GM23248 (cell line): ENCODE measurements at regions not wholly inside any gene's neighbourhood (a gene's known extent, or its start where the extent isn't known, plus 50 kb on each side); places are given as distances from the start of the nearest gene placed in this dataset.

Experiments
- DNase-seq: peaks from one replicate; pipeline ENCODE4 v3.0.0-alpha.2; 2015
- H2AFZ ChIP-seq: fragments of 200-600 bp; sonication (generic); 2 replicates; pipeline ENCODE4 v1.6.1; 2016; ENCODE audit warnings: antibody characterized with exemption
- H3F3A ChIP-seq: fragments of 200-600 bp; sonication (generic); 2 replicates; pipeline ENCODE4 v1.6.1; 2016; ENCODE audit warnings: mild to moderate bottlenecking, antibody characterized with exemption, mixed run types; ENCODE audit not compliant: insufficient read depth
- H3K27ac ChIP-seq: fragments of 200-600 bp; sonication (generic); 2 replicates; pipeline ENCODE4 v1.5.1; 2016; ENCODE audit warnings: mild to moderate bottlenecking
- H3K27me3 ChIP-seq: fragments of 200-600 bp; sonication (generic); replicated peaks from 2 replicates; pipeline ENCODE4 v1.6.1; 2016; ENCODE audit warnings: mild to moderate bottlenecking; ENCODE audit not compliant: insufficient read depth
- H3K36me3 ChIP-seq: fragments of 200-600 bp; sonication (generic); 2 replicates; pipeline ENCODE4 v1.6.1; 2016; ENCODE audit warnings: low read depth, mild to moderate bottlenecking
- H3K4me1 ChIP-seq: fragments of 200-600 bp; sonication (generic); 2 replicates; pipeline ENCODE4 v1.6.1; 2016; ENCODE audit warnings: mild to moderate bottlenecking; ENCODE audit not compliant: insufficient read depth
- H3K4me2 ChIP-seq: fragments of 200-600 bp; sonication (generic); one replicate; pipeline ENCODE4 v1.6.1; 2016; ENCODE audit warnings: mild to moderate bottlenecking; ENCODE audit not compliant: unreplicated experiment
- H3K4me3 ChIP-seq: fragments of 200-600 bp; sonication (generic); 2 replicates; pipeline ENCODE4 v1.5.1; 2016; ENCODE audit warnings: mild to moderate bottlenecking
- H3K79me2 ChIP-seq: fragments of 200-600 bp; sonication (generic); 2 replicates; pipeline ENCODE4 v1.6.1; 2016; ENCODE audit warnings: mild to moderate bottlenecking; ENCODE audit not compliant: insufficient read depth
- H3K9ac ChIP-seq: fragments of 200-600 bp; sonication (generic); 2 replicates; pipeline ENCODE4 v1.6.1; 2016; ENCODE audit warnings: mild to moderate bottlenecking
- H3K9me2 ChIP-seq: fragments of 200-600 bp; sonication (generic); 2 replicates; pipeline ENCODE4 v1.6.1; 2016; ENCODE audit warnings: mixed run types, mild to moderate bottlenecking, moderate library complexity; ENCODE audit not compliant: insufficient read depth
- H3K9me3 ChIP-seq: fragments of 200-600 bp; sonication (generic); one replicate; pipeline ENCODE4 v1.6.1; 2017; ENCODE audit warnings: low read depth
- H4K20me1 ChIP-seq: fragments of 200-600 bp; sonication (generic); 2 replicates; pipeline ENCODE4 v1.6.0; 2016; ENCODE audit not compliant: insufficient read depth
- EZH2 ChIP-seq: fragments of 200-600 bp; sonication (generic); IDR thresholded peaks from 2 replicates; pipeline ENCODE4 v1.6.1; 2018; ENCODE audit warnings: antibody characterized with exemption, mild to moderate bottlenecking; ENCODE audit not compliant: insufficient read depth, poor library complexity, severe bottlenecking
- EZH2phosphoT487 ChIP-seq: fragments of 200-600 bp; sonication (generic); IDR thresholded peaks from 2 replicates; pipeline ENCODE4 v1.6.1; 2018; ENCODE audit warnings: antibody characterized with exemption, moderate library complexity, mild to moderate bottlenecking, low read depth; ENCODE audit not compliant: insufficient read depth
- WGBS, 2 experiments: methylation state at CpG; one replicate each; pipeline ENCODE4 v1.1.6; 2015 to 2017; ENCODE audit warnings: low lambda C conversion rate in 2 of 2, low coverage in 1 of 2; ENCODE audit errors: missing lambda C conversion rate in 2 of 2; 5-methylcytosine and 5-hydroxymethylcytosine counted together
- in situ Hi-C: fragments of 300-500 bp; cut with MboI; formaldehyde crosslinking; loops from 2 replicates; pipeline ENCODE4 v1.15.0; 2020

DNA sequence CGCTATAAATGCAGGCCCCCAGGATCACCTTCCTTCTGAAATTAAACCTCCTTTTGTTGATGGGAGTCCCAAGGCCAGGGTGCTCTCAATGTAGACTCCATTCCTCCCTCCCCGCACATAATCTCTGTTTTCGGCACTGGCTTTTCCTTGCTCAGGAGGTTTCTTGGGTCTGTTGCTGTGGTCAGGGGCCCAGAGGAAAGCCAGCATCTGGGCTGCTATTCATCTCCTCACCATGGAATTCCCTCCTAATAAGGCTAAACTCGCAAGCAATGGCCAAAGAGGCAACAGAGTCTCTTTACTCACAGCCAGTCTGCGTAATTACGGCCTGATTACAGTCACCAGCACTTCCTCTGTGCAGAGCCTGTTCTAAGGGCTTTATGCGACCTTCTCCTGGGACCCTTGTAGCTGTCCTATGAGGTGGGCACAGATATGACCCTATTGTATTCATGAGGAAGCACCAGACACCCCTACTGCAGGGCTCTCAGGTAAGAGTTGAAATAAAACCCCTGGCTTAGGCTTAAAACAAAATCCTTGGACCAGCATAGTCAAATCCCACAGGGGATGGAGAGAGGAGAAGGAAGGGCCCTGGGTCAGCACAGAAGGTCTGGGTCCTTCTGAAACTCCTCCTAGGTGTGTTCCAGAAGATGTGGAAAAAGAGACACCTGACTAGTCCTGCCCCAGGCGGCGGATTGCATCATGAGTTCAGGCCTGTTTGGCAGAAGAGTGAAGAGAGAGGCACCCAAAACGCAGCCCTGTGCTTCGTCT, 105.0 kb upstream of the SH3BP4 start:
- Histone ChIP-seq H3K9ac (no peak overlapping the region), H3K27me3 (no peaks in the 10 kb centered on the region), H2AFZ (no peak overlapping the region), H3K9me2 (no peaks in the 10 kb centered on the region), H3K79me2 (no peaks in the 10 kb centered on the region), H3K4me3 (no peak overlapping the region), H3K27ac (no peak overlapping the region), H3K4me1 (no peaks in the 10 kb centered on the region), H3K9me3 (no peaks in the 10 kb centered on the region), H3K4me2 (no peak overlapping the region), H3K36me3 (no peaks in the 10 kb centered on the region), H3F3A (no peaks in the 10 kb centered on the region), H4K20me1 (no peaks in the 10 kb centered on the region)
- WGBS, 2 experiments: 93 to 94% methylated on average over 11 of the region's 11 CpGs
- DNase-seq: no peak
- TF ChIP-seq EZH2 (no peak), EZH2phosphoT487 (no peak)
- in situ Hi-C loops: no loop called here

DNA sequence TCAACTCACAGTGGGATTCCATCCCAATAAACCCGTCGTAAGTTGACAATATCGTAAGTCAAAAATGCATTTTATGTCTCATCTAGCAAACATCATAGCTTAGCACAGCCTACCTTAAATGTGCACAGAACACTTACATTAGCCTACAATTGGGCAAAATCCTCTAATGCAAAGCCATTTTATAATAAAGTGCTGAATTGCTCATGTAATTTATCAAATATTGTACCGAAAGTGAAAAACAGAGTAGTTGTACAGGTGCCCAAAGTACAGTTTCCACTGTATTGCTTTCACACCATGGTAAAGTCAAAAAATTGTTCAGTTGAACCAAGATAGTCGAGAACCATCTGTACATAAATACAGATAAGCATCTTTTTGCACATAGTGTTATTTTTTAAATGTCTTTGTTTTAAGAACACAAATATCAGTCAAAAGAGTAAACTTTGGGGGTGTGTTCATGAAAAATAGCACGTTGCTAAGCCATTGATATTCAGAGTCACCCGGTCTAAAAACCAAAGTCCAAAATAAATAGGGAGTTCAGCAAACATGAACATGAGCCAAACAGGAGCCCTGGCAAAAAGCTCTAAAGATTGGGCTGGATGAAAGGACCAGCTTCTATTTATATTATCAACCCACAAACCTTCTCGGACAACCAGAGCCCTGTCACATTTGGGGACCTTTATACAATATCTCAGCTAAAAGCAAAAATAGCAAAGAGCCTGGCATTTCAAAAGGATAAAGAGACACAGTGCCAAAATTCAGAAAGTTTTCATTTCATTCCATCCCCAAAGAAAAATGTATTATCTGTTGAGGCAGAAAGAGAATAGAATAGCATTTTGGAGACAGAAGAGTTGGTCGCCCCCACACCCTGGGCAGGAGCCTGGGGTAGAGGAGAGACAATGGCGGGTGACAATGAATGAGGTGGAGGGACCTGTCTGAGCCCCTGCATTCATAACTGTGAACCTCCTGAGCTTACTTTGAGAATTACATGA, 105.9 kb upstream of the SH3BP4 start:
- Histone ChIP-seq H3K4me1 (0 out of 2 replicates have a peak, but pooled peaks cover under 1% of the 10 kb centered on the region), H3K9ac (no peak overlapping the region), H3K27me3 (no peaks in the 10 kb centered on the region), H3F3A (0 out of 2 replicates have a peak, but pooled peaks cover under 1% of the 10 kb centered on the region), H4K20me1 (no peaks in the 10 kb centered on the region), H3K27ac (no peak overlapping the region), H3K36me3 (no peaks in the 10 kb centered on the region), H3K9me2 (no peaks in the 10 kb centered on the region), H3K9me3 (no peaks in the 10 kb centered on the region), H3K79me2 (no peaks in the 10 kb centered on the region), H2AFZ (no peak overlapping the region), H3K4me2 (no peak overlapping the region), H3K4me3 (no peak overlapping the region)
- DNase-seq: no peak
- TF ChIP-seq EZH2 (no peak), EZH2phosphoT487 (no peak)
- in situ Hi-C loops: no loop called here
- WGBS, 2 experiments: 73 to 78% methylated on average over 10 of the region's 10 CpGs

DNA sequence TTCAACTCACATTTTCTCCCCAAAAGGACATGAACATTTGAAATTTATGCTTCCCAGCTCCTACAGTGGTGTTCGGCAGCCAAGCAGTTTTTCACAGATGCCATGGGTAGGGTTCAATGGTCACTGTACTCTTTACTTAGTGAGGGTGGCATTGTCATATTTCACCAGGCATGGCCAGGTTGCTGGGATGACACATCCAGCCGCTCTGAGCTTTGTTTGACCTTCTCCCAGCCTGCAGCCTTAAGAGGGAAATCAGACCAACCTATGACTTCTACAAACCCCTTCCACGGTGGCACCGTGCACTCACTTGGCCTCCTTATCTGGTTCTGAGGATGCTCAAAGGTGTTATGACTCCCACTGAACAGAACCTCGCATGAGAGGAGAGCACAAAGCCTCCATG, 108.4 kb upstream of the SH3BP4 start:
- Histone ChIP-seq H2AFZ (no peak overlapping the region), H3K9me3 (no peaks in the 10 kb centered on the region), H3K4me2 (no peak overlapping the region), H3K36me3 (no peaks in the 10 kb centered on the region), H3F3A (peaks cover 7% of the 10 kb centered on the region; the same call in 1 of the 2 replicates), H3K4me3 (no peak overlapping the region), H3K27me3 (no peaks in the 10 kb centered on the region), H3K4me1 (peaks cover 18% of the 10 kb centered on the region), H3K79me2 (no peaks in the 10 kb centered on the region), H3K9me2 (no peaks in the 10 kb centered on the region), H3K9ac (no peak overlapping the region), H3K27ac (no peak overlapping the region), H4K20me1 (no peaks in the 10 kb centered on the region)
- DNase-seq: no peak
- no peak for TF ChIP-seq EZH2phosphoT487
- no peak for TF ChIP-seq EZH2
- in situ Hi-C loops: no loop called here
- WGBS, 2 experiments: 95 to 97% methylated on average over 5 of the region's 5 CpGs

DNA sequence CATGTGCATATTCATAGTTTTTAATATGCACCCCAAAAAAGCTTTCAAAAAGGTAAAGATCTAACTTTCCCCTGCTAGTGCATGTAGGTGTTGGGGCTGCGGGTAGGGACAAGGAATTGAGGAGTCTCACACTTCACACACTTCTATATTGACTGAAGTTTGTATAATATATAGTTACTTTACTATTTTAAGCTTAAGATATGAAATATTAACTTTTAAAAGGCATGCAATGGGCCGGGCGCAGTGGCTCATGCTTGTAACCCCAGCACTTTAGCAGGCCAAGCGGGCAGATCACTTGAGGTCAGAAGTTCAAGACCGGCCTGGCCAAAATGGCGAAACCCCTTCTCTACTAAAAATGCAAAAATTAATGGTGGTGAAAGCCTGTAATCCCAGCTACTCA, 109.1 kb upstream of the SH3BP4 start:
- Histone ChIP-seq H3K36me3 (no peaks in the 10 kb centered on the region), H3K9me2 (no peaks in the 10 kb centered on the region), H3K9ac (no peak overlapping the region), H3K4me3 (no peak overlapping the region), H3K4me2 (no peak overlapping the region), H3K79me2 (no peaks in the 10 kb centered on the region), H3K9me3 (no peaks in the 10 kb centered on the region), H2AFZ (no peak overlapping the region), H3K27ac (no peak overlapping the region), H4K20me1 (no peaks in the 10 kb centered on the region), H3K27me3 (no peaks in the 10 kb centered on the region), H3F3A (peaks cover 7% of the 10 kb centered on the region; the same call in 1 of the 2 replicates), H3K4me1 (peaks cover 18% of the 10 kb centered on the region)
- DNase-seq: no peak
- in situ Hi-C loops: no loop called here
- WGBS, 2 experiments: 89 to 96% methylated on average over 6 of the region's 6 CpGs
- no peak for TF ChIP-seq EZH2
- TF ChIP-seq EZH2phosphoT487: no peak
